Activated B cell treated with CpG ODN at 0.5 μM for 24 hours (primary cell): ENCODE measurements at regions not wholly inside any gene's neighbourhood (a gene's known extent, or its start where the extent isn't known, plus 50 kb on each side); places are given as distances from the start of the nearest gene placed in this dataset.

Source experiments
- ATAC-seq: fragments of 200-7000 bp; cut with Tn5 transposase; one replicate; pipeline ENCODE4 v1.10.0; 2021; ENCODE audit warnings: low read depth, mild to moderate bottlenecking, moderate library complexity
- CTCF ChIA-PET: fragments of 350-600 bp; sonication (Branson Sonifier 250); formaldehyde crosslinking; loops from one replicate; lab custom pipeline; 2021; ENCODE audit warnings: antibody characterized with exemption; lab: Charles Lee
- POLR2A ChIA-PET: fragments of 350-600 bp; sonication (Branson Sonifier 250); formaldehyde crosslinking; loops from one replicate; lab custom pipeline; 2021; ENCODE audit warnings: antibody characterized with exemption; lab: Charles Lee
- DNase-seq: peaks from one replicate; pipeline ENCODE4 v3.0.0; 2022
- H3K27ac Mint-ChIP-seq: one replicate; pipeline ENCODE4 v1.8.0; 2020; ENCODE audit warnings: mixed read lengths
- H3K27me3 Mint-ChIP-seq: one replicate; pipeline ENCODE4 v1.8.0; 2021; ENCODE audit warnings: mixed read lengths
- H3K36me3 Mint-ChIP-seq: one replicate; pipeline ENCODE4 v1.8.0; 2021; ENCODE audit warnings: low read depth, mixed read lengths
- H3K4me1 Mint-ChIP-seq: one replicate; pipeline ENCODE4 v1.8.0; 2021; ENCODE audit warnings: mixed read lengths
- H3K4me3 Mint-ChIP-seq: one replicate; pipeline ENCODE4 v1.8.0; 2020; ENCODE audit warnings: mild to moderate bottlenecking, mixed read lengths
- H3K9me3 Mint-ChIP-seq: one replicate; pipeline ENCODE4 v1.8.0; 2020; ENCODE audit warnings: mixed read lengths
- CTCF ChIP-seq: fragments of 200-600 bp; IDR thresholded peaks from one replicate; pipeline ENCODE4 v1.8.0; 2022; ENCODE audit warnings: antibody characterized with exemption, mild to moderate bottlenecking
- intact Hi-C: fragments of 100-400 bp; cut with micrococcal nuclease; formaldehyde crosslinking; loops from one replicate; pipeline ENCODE4 v1.15.1; 2024

GRCh38 chr2:240286596-240286995 lies 146.1 kb upstream of the OTOS start:
- CTCF ChIA-PET, result no interaction called here

GRCh38 chr2:240287011-240287410 lies 146.6 kb upstream of the OTOS start:
- POLR2A ChIA-PET, result no interaction called here
- H3K27ac Mint-ChIP-seq, result no peak overlapping the region
- H3K9me3 Mint-ChIP-seq, result peaks cover 14% of the 10 kb centered on the region
- TF ChIP-seq CTCF, result no peak
- CTCF ChIA-PET, result no interaction called here
- no peaks in the 10 kb centered on the region for H3K4me1 Mint-ChIP-seq
- H3K27me3 Mint-ChIP-seq, result no peaks in the 10 kb centered on the region
- DNase-seq (no peak), ATAC-seq (no peak)
- no peaks in the 10 kb centered on the region for H3K36me3 Mint-ChIP-seq
- H3K4me3 Mint-ChIP-seq, result no peak overlapping the region
- intact Hi-C loops, result no loop called here

More at GRCh38 chr2:240286596-240286995, 146.1 kb upstream of the OTOS start:
- H3K4me3 Mint-ChIP-seq, result no peak overlapping the region
- no peak for TF ChIP-seq CTCF
- H3K4me1 Mint-ChIP-seq, result no peaks in the 10 kb centered on the region
- POLR2A ChIA-PET, result no interaction called here
- no peaks in the 10 kb centered on the region for H3K36me3 Mint-ChIP-seq
- H3K27ac Mint-ChIP-seq, result no peak overlapping the region
- ATAC-seq, result no peak
- intact Hi-C loops, result no loop called here
- H3K9me3 Mint-ChIP-seq, result peaks cover 14% of the 10 kb centered on the region
- no peaks in the 10 kb centered on the region for H3K27me3 Mint-ChIP-seq
- no peak for DNase-seq

- CTCF ChIA-PET, result no interaction called here
- POLR2A ChIA-PET, result no interaction called here
- Mint-ChIP-seq H3K27me3 (no peaks in the 10 kb centered on the region), H3K36me3 (no peaks in the 10 kb centered on the region), H3K4me1 (no peaks in the 10 kb centered on the region), H3K9me3 (peaks cover 14% of the 10 kb centered on the region), H3K4me3 (no peak overlapping the region), H3K27ac (no peak overlapping the region)
- DNase-seq (no peak), ATAC-seq (no peak)
- intact Hi-C loops, result no loop called here
- TF ChIP-seq CTCF, result no peak
These were observed 147.1 kb upstream of the OTOS start for GRCh38 chr2:240287496-240288086.

GRCh38 chr2:240288087-240288521 lies 147.4 kb upstream of the GPC1 start:
- Mint-ChIP-seq H3K4me3 (no peak overlapping the region), H3K9me3 (peaks cover 9% of the 10 kb centered on the region), H3K4me1 (no peaks in the 10 kb centered on the region), H3K27ac (no peak overlapping the region), H3K36me3 (no peaks in the 10 kb centered on the region), H3K27me3 (no peaks in the 10 kb centered on the region)
- no peak for TF ChIP-seq CTCF
- ATAC-seq (no peak), DNase-seq (no peak)
- ChIA-PET POLR2A (no interaction called here), CTCF (no interaction called here)
- intact Hi-C loops, result no loop called here

GRCh38 chr2:240289701-240290431 lies 145.6 kb upstream of the GPC1 start:
- Mint-ChIP-seq H3K4me1 (no peaks in the 10 kb centered on the region), H3K27ac (no peak overlapping the region), H3K36me3 (no peaks in the 10 kb centered on the region), H3K9me3 (peaks cover 3% of the 10 kb centered on the region), H3K27me3 (peaks cover 2% of the 10 kb centered on the region), H3K4me3 (no peak overlapping the region)
- ChIA-PET POLR2A (no interaction called here), CTCF (no interaction called here)
- no peak for DNase-seq
- intact Hi-C loops, result no loop called here
- TF ChIP-seq CTCF, result no peak
- ATAC-seq, result no peak
